ENCODE measurements at regions not wholly inside any gene's neighbourhood (a gene's known extent, or its start where the extent isn't known, plus 50 kb on each side); places are given as distances from the start of the nearest gene placed in this dataset.

- no peak for TF ChIP-seq EP300 (IDR thresholded peaks at IDR 0.05)
- TF ChIP-seq CTCF (IDR thresholded peaks at IDR 0.05), result no peak
Observed at GRCh38 chr4:110916505-110916904, 293.6 kb upstream of the PITX2 start.
